GM21723 (cell line): ENCODE measurements at regions not wholly inside any gene's neighbourhood (a gene's known extent, or its start where the extent isn't known, plus 50 kb on each side); places are given as distances from the start of the nearest gene placed in this dataset.

Experiments used
- ATAC-seq: cut with Tn5 transposase; IDR thresholded peaks from one replicate; pipeline ENCODE4 v1.9.1; 2021; ENCODE audit warnings: mild to moderate bottlenecking, moderate library complexity; ENCODE audit not compliant: unreplicated experiment

DNA sequence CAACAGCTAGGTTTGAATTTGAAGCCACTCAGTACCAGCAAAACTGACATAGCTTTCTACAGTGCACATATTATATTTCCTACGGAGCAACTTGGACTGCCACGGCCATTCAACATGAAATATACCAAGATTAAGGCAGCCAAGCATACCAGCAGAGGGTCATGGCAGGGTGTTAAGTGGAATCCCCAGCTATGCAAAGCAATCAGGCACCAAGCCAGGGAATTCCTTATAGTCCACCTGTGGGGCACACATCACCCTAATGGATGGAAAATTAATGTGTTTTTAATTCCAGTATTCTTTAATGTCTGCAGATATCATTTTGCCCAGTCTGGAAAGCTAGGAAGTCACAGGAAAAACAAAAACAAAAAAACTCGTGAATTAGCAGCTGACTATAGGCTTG lies 1190.3 kb downstream of the EFNB2 start:
- ATAC-seq = no peak

DNA sequence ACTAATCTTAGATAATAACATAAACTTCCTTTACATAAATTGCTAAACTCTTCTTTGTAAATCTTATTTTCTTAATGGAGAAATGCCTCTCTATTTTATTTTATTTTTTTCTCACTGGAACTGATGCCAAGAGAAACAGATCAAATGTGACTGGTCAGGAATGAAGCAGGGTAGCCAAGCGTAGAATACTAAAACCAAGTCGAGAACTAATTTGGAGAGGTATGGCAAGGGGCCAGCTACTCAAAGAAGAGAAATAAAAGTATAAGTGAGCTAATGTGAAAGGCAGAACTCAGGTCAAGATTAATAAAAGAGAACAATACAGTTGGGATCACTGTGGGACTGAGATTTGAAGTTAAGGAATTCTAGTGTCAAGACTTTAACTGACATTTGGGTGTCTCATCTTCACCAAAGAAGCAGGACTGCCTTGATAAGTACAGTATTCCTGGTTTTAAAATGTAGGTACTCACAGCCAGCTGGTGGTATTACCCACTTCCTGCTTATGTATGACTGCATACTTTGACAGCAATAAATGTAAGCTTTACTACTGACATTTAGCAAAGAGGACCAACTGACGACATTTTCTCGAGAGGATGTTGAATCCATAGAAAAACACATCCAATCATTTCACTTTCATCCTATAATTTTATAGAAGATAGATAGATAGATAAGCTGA lies 1192.2 kb downstream of the EFNB2 start:
- no peak for ATAC-seq

DNA sequence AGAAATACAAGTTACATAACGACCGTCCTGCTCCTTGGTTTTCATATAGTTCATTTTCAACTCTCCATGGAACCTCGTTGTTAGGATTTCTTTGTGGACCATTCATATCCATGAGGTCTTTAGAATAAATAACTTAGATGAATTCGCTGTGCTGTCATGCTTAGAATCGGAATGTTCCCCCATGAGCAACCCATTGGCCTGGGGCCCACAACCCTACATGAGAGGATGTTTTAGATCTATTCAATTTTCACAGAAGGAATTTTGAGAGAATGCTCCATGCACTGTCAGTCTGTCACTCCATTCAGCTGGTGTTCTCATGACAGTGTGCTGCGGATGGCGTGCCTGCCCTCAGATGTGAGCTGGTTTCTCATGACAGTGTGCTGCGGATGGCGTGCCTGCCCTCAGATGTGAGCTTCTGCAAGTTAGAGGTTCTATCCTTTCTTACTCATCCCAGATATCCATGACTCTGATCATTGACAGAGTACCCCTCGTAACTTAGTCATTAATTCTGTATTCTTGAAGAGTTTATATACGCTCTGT lies 1193.1 kb downstream of the EFNB2 start:
- ATAC-seq = no peak

DNA sequence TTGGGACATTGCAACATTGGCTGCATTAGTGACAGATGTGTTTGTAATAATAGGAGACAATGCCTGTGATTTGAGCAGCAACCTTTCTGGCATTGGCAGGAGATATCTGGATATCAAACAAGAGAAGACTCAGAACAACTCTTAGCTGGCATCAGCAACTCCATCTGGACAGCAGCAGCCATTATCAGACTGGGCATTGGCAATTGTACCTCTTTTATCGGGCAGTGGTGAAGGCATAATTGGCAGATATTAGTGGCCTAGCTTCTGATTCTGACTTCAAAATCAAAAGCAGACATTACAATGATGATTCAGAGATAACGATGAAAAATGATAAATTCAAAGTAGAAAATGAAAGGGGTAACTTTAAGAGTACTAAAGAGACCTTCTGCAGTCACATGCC lies 1193.7 kb downstream of the EFNB2 start:
- no peak for ATAC-seq

DNA sequence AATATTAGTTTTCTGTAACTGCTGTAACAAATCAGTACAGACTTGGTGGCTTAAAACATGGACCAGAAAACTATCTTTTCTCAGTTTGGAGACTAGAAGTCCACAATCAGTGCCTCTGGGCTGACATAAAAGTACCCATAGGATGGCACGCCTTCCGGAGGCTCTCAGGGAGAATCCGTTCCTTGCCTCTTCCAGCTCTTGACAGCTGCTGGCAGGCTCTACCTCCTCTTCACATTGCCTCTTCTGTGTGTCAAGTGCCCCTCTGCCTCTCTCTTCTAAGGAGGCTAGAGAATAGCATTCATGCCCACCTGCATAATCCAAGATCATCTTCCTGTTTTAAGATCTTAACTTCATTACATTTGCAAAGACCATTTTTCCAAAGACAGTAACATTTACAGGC lies 1194.2 kb downstream of the EFNB2 start:
- no peak for ATAC-seq

DNA sequence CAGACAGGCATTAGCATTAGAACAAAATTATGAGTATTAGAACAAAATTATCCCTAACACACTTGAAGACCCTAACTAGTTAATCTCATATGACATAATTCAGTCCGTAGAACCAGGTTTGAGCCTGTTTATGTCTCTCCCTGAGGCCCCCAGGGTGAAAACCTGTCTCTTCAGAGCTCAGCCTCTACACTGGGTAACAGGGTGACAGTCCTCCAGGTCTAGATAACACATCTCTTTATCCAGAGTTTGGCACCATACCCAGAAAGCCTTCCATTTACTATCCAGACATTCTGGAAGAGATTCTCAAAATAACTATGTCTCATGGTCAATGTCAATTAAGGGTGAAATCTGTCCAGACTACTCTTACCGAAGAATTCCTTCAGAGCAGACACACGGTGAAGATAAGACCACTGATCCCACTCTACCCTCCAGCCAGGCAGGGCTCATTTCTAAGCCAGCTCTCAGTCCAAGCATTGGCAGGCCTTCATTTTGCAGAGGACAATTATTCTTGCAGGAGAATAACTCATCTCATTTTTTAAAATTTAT lies 1195.3 kb downstream of the EFNB2 start:
- no peak for ATAC-seq

DNA sequence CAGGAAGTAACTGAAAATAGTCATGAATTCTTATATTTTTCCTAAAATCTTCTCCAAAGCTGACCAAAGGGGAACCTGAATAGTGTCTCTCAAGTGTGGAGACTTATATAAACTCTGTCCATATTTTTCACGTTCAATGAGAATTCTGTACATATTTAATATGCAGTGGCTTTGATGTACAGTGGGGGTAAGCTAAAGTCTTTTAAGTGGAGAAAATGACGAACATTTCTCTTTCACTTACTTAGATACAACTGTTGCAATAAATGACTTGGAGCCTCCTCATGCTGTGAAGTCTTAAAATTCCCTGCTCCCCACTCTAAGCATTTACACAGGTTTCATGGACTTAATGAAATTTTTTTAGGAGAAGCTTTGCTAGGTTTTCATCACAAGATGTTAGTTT lies 1196.7 kb downstream of the EFNB2 start:
- ATAC-seq = no peak

DNA sequence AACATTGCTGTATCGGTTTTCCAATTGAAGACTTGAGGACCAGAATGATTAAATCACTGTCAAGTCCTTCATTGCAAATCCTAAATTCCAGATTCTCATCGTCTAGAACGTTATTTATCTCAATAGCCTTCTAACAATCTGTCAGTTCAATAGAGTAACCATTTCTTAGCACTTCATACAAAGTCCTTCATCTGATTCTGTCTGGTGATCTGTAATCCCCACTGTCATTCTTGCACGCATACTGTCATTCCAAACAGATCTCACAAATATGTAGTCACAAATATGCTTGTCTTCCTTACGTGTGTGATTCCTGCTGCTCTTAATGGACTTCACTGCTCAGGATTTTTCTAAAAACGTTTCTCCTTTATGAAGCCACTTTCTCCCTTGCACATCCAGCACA lies 1197.5 kb downstream of the EFNB2 start:
- no peak for ATAC-seq

DNA sequence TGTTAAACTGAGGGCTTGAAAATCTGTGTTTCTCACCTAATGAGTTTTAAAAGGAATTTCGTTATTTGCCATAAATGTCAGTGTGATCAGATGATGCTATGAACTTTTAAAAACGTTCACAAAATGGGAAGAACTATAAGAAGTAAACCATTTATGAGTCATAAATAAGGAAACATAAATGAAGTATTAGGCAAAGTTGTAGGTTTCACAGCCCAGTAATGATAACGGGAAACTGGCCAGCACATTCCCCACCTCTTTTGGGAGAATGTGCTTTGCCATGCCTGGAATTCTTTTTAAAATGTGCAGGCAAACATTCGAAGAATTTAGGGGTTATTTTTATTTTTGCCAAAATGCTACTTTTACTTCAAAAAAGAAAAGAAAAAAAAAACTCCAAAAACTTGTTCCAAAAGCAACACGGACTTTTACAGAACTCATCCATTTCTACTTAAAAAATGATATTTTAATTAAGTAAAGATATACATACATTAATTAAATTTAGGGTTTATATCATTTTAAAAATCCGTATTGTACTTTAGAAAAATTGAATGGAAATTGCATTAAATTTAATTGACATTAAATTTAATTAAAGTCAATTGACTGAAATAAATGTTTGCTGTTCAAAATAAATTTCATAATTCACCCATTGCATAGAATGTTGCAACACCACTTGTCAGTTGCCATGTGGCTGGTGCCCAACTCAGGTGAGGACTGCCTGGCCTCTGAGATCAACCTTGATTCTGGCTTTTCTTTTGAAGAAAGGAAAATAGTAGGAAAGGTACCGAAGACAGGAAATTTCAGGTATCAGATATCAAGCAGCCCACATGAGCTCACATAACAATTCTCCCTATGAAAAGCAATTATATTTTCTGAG lies 1198.5 kb downstream of the EFNB2 start:
- no peak for ATAC-seq

DNA sequence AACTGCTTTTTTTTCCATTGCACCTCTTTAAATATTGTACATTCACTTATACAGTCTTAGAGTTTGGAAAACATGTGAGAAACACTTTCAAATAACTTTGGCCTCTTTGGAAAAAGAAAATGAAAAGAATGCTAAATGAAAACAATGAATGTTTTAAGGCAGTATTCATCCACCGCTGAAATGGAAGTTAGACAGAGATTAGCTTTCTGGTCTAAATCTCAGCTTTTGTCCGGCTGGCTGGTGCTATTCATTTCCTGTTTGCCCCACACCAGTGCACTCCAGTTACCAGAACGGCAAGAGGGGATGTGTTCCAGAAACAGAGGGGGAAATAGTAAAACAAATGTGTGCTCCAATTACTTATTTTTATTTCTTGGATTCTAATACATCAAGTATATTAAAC lies 1201.3 kb downstream of the EFNB2 start:
- ATAC-seq = no peak

DNA sequence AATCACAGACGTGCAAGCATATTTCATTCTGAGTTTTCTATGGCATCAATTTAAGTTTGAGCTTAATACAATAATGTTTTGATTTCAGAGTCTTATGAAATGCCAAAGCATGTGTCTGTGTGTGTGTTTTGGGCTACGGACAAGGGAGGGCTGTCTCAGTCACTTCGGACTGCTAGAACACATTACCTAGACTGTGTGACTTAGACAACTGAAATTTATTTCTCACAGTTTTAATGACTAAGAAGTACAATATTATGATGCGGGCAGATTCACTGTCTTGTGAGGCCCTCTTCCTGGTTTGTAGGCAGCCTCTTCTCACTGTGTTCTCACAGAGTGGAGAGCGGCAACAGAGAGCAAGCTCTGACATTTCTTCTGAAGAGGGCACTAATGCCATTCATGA lies 1202.0 kb downstream of the EFNB2 start:
- ATAC-seq = no peak

DNA sequence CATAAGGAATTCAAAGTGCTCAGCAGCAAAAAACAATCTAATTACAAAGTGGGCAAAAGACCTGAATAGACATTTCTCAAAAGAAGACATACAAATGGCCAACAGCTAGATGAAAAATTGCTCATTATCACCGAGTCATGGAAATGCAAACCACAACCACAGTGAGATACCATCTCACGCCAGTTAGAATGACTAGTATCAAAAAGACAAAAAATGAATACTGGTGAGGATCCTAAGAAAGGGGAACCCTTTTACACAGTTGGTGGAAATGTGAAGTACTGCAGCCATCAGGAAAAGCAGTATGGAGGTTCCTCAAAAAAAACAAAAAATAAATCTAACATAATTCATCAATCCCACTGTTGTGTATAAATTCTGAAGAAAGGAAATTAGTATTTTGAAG lies 1206.1 kb downstream of the EFNB2 start:
- ATAC-seq = no peak

DNA sequence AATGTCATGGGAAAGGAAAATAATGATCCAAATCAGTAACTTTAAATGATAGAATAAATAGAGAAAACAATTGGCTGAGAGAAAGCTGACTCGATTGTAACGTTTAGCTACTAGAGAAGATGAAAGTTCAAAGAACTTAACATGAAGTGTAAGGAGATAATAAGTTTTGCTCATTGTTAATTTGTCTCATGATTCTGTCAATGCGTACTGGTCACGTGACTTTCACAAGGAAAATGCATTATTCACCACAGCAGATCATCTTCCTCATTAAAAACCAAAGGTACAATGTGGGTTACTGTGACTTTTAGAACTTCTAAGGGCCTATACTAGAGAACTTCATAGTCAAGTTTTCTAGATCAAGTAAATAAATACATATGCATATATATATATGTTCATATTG lies 1207.2 kb downstream of the EFNB2 start:
- no peak for ATAC-seq

DNA sequence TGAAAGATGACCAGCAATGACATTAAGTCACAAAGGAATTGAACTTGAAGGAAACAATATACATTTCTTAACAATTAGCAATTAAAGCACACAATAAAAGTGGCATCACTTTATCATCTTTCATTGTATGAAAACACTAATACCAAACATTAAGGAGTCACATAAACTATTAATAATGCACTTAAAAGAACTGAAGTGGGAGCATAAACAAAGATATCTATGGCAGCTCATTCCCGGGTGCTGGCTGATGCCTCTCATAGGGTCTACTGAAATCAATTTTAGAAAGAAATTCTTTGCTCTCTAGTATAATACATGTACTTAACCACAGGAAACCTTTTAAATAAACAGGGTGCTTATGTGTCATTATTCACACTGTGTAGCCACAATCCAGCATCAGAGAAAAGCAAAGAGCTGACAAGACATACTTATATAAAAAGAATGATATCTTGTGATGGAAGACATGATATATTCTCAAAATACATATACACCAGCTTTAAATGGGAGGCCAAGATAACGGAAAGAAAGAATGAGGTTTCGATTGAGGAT lies 1207.8 kb downstream of the EFNB2 start:
- no peak for ATAC-seq

DNA sequence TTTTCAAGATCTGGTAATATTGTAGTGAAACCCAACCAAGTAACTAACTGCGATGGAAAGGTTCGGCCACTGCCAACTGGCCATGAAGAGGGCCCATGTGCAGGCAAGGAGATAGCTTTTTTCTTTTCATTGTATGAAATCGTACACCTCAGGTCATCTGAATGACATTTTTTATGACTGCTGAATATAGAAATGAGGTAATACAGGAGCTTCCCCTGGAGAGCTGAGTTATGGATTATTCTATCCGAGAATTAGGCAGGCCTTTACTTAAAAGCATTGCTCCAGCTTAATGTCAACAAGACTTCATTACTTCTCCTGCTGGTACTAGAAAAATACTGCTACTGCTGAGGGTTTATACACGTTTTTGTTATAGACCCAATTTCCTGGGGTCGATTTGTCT lies 1215.6 kb downstream of the EFNB2 start:
- ATAC-seq = no peak

DNA sequence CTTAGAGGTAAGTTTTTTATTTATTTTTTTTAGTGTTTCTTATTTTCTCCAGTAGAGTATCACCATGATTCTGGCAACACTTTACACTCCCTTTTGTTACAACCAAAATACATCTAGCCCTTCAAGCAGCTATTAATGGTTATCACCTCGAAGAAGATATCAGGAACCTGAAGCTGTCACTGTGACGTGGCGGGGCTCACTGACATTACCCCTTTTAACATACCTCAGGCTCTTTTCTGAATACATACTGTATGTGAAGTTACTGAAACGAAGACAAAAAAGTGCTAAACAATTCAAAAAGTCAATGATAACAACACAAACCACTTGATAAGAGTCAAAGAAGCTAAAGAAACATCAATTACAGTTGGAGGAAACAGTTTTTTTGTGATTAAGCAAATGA lies 1218.7 kb downstream of the EFNB2 start:
- no peak for ATAC-seq

DNA sequence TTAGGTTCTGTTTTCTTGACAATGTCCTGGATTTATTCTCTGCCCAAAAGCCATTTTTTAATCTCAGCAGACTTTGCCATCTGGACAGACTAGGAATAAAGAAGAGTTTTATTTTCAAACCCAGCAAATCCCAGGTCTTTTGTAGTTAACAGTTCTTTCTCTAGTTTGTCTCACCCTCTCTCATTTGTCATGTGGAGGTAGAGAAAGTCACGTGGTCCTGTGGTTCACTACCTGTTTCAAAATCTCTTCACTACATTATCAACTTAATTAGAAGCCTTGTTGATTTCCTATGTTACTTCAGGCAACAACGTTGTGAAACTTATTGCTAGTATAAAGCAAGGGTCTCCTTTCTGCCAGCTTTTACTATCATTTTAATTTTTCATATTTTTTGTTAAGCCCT lies 1222.6 kb downstream of the EFNB2 start:
- ATAC-seq = no peak

DNA sequence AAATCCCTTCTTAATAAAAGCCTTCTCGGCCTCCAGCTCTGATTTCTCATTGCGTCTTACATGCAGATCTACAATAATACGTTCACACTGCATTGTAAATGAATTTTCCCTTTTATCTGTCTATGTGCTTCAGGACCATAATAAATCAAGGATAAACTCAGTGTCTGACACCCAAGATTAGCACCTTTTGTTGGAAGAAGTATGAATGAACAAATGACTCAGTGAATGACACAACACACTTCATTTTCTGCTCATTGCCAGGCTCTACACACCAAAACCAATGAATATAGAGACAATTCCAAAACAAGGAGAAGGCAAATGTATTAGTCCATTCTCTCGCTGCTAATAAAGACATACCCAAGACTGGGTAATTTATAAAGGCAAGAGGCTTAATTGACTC lies 1224.4 kb downstream of the EFNB2 start:
- ATAC-seq = no peak

DNA sequence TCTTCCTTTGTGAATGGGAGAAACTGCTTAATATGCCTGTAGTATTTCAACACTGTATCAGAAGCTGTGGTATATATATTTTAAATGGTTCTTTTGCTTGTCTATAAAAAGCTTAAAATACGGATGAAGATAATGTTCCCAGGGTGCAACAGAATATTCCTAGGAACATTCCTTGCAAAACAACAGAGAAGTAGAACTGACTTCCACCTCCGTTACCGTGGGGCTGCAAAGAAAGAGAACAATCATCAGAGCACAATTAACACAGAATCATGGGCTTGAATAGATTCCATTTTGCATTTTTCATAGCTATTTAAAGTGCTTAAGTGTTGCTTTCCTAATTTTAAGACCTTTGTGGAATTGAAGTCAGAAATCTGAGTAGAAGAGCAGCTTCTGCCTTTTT lies 1227.7 kb downstream of the EFNB2 start:
- ATAC-seq = no peak

DNA sequence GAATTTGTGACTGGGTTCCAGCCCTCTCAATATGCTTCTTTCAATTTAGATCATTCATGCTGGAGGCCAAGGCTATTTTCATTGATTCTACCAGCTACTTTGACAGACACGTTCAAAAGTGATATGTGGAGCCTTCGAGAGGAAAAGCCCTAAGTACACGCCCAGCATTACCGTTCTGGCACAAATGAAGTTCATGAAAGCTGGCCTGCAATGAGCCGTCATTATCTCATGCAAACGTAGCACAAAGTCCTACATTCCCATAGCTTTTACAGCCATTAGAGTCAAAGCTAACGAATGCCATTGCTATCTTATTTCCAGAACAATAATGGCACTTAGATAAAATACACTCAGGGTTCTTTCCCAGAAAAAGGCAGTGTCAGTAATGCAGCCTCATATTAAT lies 1237.6 kb downstream of the EFNB2 start:
- ATAC-seq = no peak

DNA sequence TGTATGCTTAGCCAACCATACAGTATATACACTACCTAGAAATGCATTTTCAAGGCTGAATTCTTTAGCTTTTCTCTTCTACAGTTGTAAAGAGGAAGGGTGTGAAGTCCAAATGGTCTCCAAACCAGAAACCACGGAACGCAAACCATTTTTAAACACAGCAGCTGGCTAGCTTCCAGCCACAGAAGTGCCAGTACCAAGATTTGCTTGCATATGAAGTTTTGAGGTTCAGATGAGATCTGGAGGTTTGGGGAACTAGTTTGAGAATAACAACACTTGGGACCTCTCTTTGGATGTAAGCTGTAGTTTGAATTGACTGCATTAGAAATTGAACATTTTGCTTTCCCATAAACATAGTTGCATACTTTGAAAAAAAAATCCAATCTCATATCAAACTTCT lies 1243.5 kb downstream of the EFNB2 start:
- no peak for ATAC-seq

DNA sequence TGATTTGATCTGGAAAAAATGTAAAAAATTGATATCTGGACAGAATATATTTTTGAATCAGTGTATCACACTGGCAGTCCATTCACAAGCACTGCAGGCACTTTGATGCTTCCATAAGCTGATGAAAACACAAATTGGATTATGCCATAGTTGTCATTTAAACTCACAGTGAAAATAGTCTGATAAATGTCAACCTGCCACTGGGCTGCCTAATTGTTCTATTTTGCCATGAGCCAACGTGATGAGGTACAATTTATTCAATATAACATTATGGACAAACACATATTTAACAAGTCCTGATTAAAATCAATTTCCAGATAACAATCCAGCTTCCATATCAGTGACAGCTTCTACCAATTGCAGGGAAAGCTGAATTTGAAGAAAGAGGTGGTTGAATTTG lies 1244.9 kb downstream of the EFNB2 start:
- ATAC-seq = no peak
